Neuronal stem cell (in vitro differentiated cells): ENCODE measurements at regions not wholly inside any gene's neighbourhood (a gene's known extent, or its start where the extent isn't known, plus 50 kb on each side); places are given as distances from the start of the nearest gene placed in this dataset.
"Not testable (repeated sequence)": the region's sequence is repeated elsewhere in the genome, so short reads cannot be mapped to it uniquely, and the experiment has no call there.

Experiments
- DNase-seq: peaks from one replicate; pipeline ENCODE4 v3.0.0-alpha.2; 2013; ENCODE audit warnings: low spot score
- H2AFZ ChIP-seq: one replicate; pipeline ENCODE4 v1.6.1; 2013; ENCODE audit warnings: mild to moderate bottlenecking, low read length, inconsistent platforms
- H2AK5ac ChIP-seq: 2 replicates; pipeline ENCODE4 v1.6.1; 2013; ENCODE audit warnings: low read depth, mild to moderate bottlenecking, inconsistent platforms, low read length, moderate library complexity, mixed read lengths
- H2BK120ac ChIP-seq: 2 replicates; pipeline ENCODE4 v1.6.1; 2013; ENCODE audit warnings: low read depth, mild to moderate bottlenecking, inconsistent platforms, low read length, moderate library complexity, mixed read lengths
- H2BK12ac ChIP-seq: one replicate; pipeline ENCODE4 v1.6.1; 2013; ENCODE audit warnings: low read length, inconsistent platforms
- H2BK15ac ChIP-seq: 2 replicates; pipeline ENCODE4 v1.6.1; 2013; ENCODE audit warnings: mild to moderate bottlenecking, low read length, inconsistent platforms, mixed read lengths
- H2BK5ac ChIP-seq: one replicate; pipeline ENCODE4 v1.6.1; 2013; ENCODE audit warnings: inconsistent platforms, mild to moderate bottlenecking, low read length, moderate library complexity
- H3K14ac ChIP-seq: one replicate; pipeline ENCODE4 v1.6.1; 2013; ENCODE audit warnings: low read length, inconsistent platforms
- H3K18ac ChIP-seq: 2 replicates; pipeline ENCODE4 v1.6.1; 2013; ENCODE audit warnings: low read length, inconsistent platforms
- H3K23ac ChIP-seq: 2 replicates; pipeline ENCODE4 v1.6.1; 2013; ENCODE audit warnings: low read depth, mild to moderate bottlenecking, mixed read lengths, low read length, inconsistent platforms; ENCODE audit not compliant: poor library complexity
- H3K27ac ChIP-seq: replicated peaks from 3 replicates; pipeline ENCODE4 v1.5.1; 2013; ENCODE audit warnings: low read length, inconsistent platforms
- H3K27me3 ChIP-seq, 3 experiments: 2 replicates each; pipeline ENCODE4 v1.6.1; 2013; ENCODE audit warnings: low read length in 3 of 3, mild to moderate bottlenecking in 2 of 3, inconsistent platforms in 1 of 3, low read depth in 1 of 3, mixed read lengths in 1 of 3, moderate library complexity in 1 of 3; ENCODE audit not compliant: control insufficient read depth in 3 of 3, insufficient read depth in 3 of 3
- H3K36me3 ChIP-seq, 2 donors: replicated peaks in 1 of 2; 2 replicates each; pipeline ENCODE4 v1.6.1; 2013; ENCODE audit warnings: low read length in 2 of 2; ENCODE audit not compliant: control insufficient read depth in 2 of 2, insufficient read depth in 2 of 2
- H3K4ac ChIP-seq: 2 replicates; pipeline ENCODE4 v1.6.1; 2013; ENCODE audit warnings: inconsistent platforms, mild to moderate bottlenecking, low read length, moderate library complexity
- H3K4me1 ChIP-seq, 2 donors: 1 replicate in 1 of 2; 2 replicates in 1 of 2; pipeline ENCODE4 v1.6.1; 2013; ENCODE audit warnings: low read length in 2 of 2, low read depth in 1 of 2; ENCODE audit not compliant: control insufficient read depth in 2 of 2, insufficient read depth in 1 of 2
- H3K4me2 ChIP-seq: one replicate; pipeline ENCODE4 v1.6.1; 2013; ENCODE audit warnings: mild to moderate bottlenecking, low read length, inconsistent platforms; ENCODE audit not compliant: insufficient read depth, poor library complexity, severe bottlenecking
- H3K4me3 ChIP-seq, 2 donors: 2 replicates each; pipeline ENCODE4 v1.5.1; 2013; ENCODE audit warnings: low read length in 2 of 2, mild to moderate bottlenecking in 2 of 2, inconsistent platforms in 1 of 2, moderate library complexity in 1 of 2
- H3K79me1 ChIP-seq: one replicate; pipeline ENCODE4 v1.6.1; 2013; ENCODE audit warnings: low read depth, mild to moderate bottlenecking, inconsistent platforms, low read length, moderate library complexity
- H3K9ac ChIP-seq: one replicate; pipeline ENCODE4 v1.6.1; 2013; ENCODE audit warnings: mild to moderate bottlenecking, low read depth, low read length, inconsistent platforms; ENCODE audit not compliant: poor library complexity
- H3K9me3 ChIP-seq, 2 donors: replicated peaks in 1 of 2; 2 replicates each; pipeline versions ENCODE3 to v1.6.1; 2013; ENCODE audit warnings: low read length in 2 of 2, mild to moderate bottlenecking in 2 of 2, inconsistent platforms in 1 of 2, low read depth in 1 of 2, mixed read lengths in 1 of 2, moderate library complexity in 1 of 2; ENCODE audit not compliant: control insufficient read depth in 2 of 2, insufficient read depth in 1 of 2
- H4K8ac ChIP-seq: one replicate; pipeline ENCODE4 v1.6.1; 2013; ENCODE audit warnings: low read depth, mild to moderate bottlenecking, inconsistent platforms, low read length, moderate library complexity
- H4K91ac ChIP-seq: one replicate; pipeline ENCODE4 v1.6.1; 2013; ENCODE audit warnings: low read length, low read depth, mild to moderate bottlenecking, inconsistent platforms; ENCODE audit not compliant: poor library complexity
- WGBS, 2 donors: extraction: QIAGEN DNeasy Blood & Tissue Kit; methylation state at CpG; one replicate each; pipeline ENCODE4 v1.1.7; 2013; ENCODE audit warnings: missing lambda C conversion rate in 2 of 2, mixed read lengths in 1 of 2; ENCODE audit not compliant: insufficient read length in 2 of 2, insufficient replicate concordance in 1 of 2; ENCODE audit errors: extremely low coverage in 2 of 2; 5-methylcytosine and 5-hydroxymethylcytosine counted together

GRCh38 chr12:47407463-47408129, 298.2 kb downstream of the RPAP3 start:
- Histone ChIP-seq H3K27me3 (no peaks in the 10 kb centered on the region), H2AFZ (no peak overlapping the region)
- no CpG with 5 or more reads among the region's 5 CpGs for WGBS, 2 donors

GRCh38 chr12:47403681-47404080, 302.1 kb downstream of the RPAP3 start:
- Histone ChIP-seq H3K36me3 (no peaks in the 10 kb centered on the region), H3K23ac (no peak overlapping the region), H3K14ac (no peak overlapping the region), H3K27me3 (no peaks in the 10 kb centered on the region), H2BK120ac (no peak overlapping the region), H4K8ac (no peak overlapping the region), H2AK5ac (no peak overlapping the region), H3K18ac (no peak overlapping the region), H4K91ac (no peak overlapping the region), H3K4me1 (no peaks in the 10 kb centered on the region), H3K27ac (no peak overlapping the region), H3K4me2 (no peak overlapping the region), H2BK15ac (no peak overlapping the region), H3K9me3 (no peaks in the 10 kb centered on the region), H2BK12ac (no peak overlapping the region), H3K4me3 (no peak overlapping the region), H2AFZ (no peak overlapping the region), H3K79me1 (no peaks in the 10 kb centered on the region), H3K4ac (no peak overlapping the region), H2BK5ac (no peak overlapping the region), H3K9ac (no peak overlapping the region)
- WGBS, 2 donors = no CpG with 5 or more reads among the region's 1 CpG
- DNase-seq = no peak

More at GRCh38 chr12:47407463-47408129, 298.2 kb downstream of the RPAP3 start:
- Histone ChIP-seq H3K9ac (no peak overlapping the region), H4K8ac (no peak overlapping the region), H2AK5ac (no peak overlapping the region), H3K4me3 (no peak overlapping the region), H2BK15ac (no peak overlapping the region), H3K36me3 (no peaks in the 10 kb centered on the region), H3K14ac (no peak overlapping the region), H3K4me1 (peaks cover 0 to 5% of the 10 kb centered on the region in 2 donors), H3K27ac (no peak overlapping the region), H4K91ac (no peak overlapping the region), H3K23ac (no peak overlapping the region), H3K4ac (no peak overlapping the region), H2BK5ac (no peak overlapping the region), H3K9me3 (no peaks in the 10 kb centered on the region), H2BK12ac (no peak overlapping the region), H3K79me1 (no peaks in the 10 kb centered on the region), H2BK120ac (no peak overlapping the region), H3K18ac (no peak overlapping the region), H3K4me2 (no peak overlapping the region)
- no peak for DNase-seq

- not testable (repeated sequence) for H3K4me2 ChIP-seq, H3K4me3 ChIP-seq, H2BK120ac ChIP-seq, H3K18ac ChIP-seq, H3K79me1 ChIP-seq, H3K27ac ChIP-seq, H3K4me1 ChIP-seq, H3K4ac ChIP-seq, H2AK5ac ChIP-seq, H3K36me3 ChIP-seq, H2BK12ac ChIP-seq, H4K8ac ChIP-seq, H3K27me3 ChIP-seq, H3K14ac ChIP-seq, H2BK15ac ChIP-seq, H2BK5ac ChIP-seq, H3K23ac ChIP-seq, H3K9ac ChIP-seq, DNase-seq, H3K9me3 ChIP-seq, H2AFZ ChIP-seq, H4K91ac ChIP-seq
- no CpG with 5 or more reads among the region's 3 CpGs for WGBS, 2 donors
These were observed 304.6 kb downstream of the RPAP3 start for GRCh38 chr12:47401196-47401595.

- H3K27ac ChIP-seq = no peak overlapping the region
- no peak for DNase-seq
- H3K23ac ChIP-seq = no peak overlapping the region
- H3K9ac ChIP-seq = no peak overlapping the region
- no CpG with 5 or more reads among the region's 1 CpG for WGBS, 2 donors
- no peak overlapping the region for H3K4me3 ChIP-seq
- no peak overlapping the region for H2BK12ac ChIP-seq
- no peak overlapping the region for H3K18ac ChIP-seq
- no peaks in the 10 kb centered on the region for H3K27me3 ChIP-seq
- H4K8ac ChIP-seq = no peak overlapping the region
- no peak overlapping the region for H2BK15ac ChIP-seq
- H3K4me2 ChIP-seq = no peak overlapping the region
- H3K36me3 ChIP-seq = no peaks in the 10 kb centered on the region
- no peak overlapping the region for H3K14ac ChIP-seq
- H2AFZ ChIP-seq = no peak overlapping the region
- H4K91ac ChIP-seq = no peak overlapping the region
- no peak overlapping the region for H3K4ac ChIP-seq
- H3K9me3 ChIP-seq = peaks cover 0 to 4% of the 10 kb centered on the region in 2 donors
- no peak overlapping the region for H2BK120ac ChIP-seq
- no peak overlapping the region for H2AK5ac ChIP-seq
- H2BK5ac ChIP-seq = no peak overlapping the region
- no peaks in the 10 kb centered on the region for H3K4me1 ChIP-seq
- H3K79me1 ChIP-seq = no peaks in the 10 kb centered on the region
These were observed 305.6 kb downstream of the RPAP3 start for GRCh38 chr12:47400266-47400665.
